ENCODE measurements at regions not wholly inside any gene's neighbourhood (a gene's known extent, or its start where the extent isn't known, plus 50 kb on each side); places are given as distances from the start of the nearest gene placed in this dataset.
A peak's percentile ranks its signal among the peaks of the same experiment; 100 is the strongest.
"Not testable (repeated sequence)": the region's sequence is repeated elsewhere in the genome, so short reads cannot be mapped to it uniquely, and the experiment has no call there.

GRCh38 chr6:14499841-14500240, 382.3 kb downstream of the CD83 start:
- DNase-seq: no peak

DNA sequence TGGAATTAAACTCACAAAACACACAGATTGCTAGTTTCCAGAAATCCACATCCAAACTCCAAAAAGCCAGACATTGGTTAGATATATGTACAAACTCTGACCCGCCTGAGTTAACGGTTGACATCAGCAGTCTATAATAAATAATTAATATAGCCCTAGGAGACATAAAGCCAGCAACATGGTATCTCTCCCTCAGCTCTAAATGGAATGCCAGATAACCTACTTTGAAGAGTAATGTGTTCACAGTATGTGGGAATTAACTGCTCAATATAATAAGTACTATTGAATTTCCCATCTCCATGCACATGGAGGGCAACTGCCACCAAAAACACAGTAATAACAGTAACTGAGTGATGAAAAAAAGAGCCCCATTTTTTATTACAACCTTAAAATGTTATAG, 383.2 kb downstream of the CD83 start:
- DNase-seq: no peak

DNA sequence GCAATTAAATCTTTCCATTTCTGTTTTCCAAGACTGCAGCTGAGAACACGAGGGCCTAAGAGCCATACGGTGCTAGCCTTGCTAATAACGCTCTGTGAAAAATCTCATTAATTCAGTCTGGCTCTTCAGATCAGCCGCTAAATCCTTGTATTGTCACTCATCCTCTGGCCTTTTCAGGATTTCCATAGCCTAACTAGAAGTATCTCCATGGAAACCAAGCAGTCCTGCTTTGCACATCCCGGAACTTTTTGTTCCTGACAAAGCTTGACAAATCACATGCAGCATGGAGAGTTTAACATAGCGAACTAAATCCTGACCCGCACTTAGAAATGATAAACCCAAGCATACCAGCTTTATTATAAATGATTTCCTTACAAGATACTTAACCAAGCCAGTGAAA, 383.7 kb downstream of the CD83 start:
- DNase-seq: no peak

DNA sequence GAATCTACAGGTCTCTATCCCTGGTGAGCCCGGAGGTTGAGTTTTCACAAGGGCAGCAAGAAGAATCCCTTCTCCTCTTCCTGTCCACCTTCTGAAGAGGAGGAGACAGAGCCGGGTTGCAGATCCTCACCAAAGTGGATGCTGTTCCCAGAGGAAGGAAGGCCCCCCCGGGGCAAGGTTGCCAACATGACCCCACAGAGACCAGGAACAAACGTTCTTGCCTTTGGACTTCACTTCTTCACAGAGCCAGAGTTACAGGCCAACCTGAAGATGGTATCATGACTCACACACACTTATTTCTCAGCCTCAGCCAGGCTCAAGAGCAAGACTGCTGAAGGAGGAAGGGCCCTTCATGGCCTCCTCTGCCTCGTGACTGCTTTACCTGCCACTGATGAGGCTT, 384.3 kb downstream of the CD83 start:
- no peak for DNase-seq

DNA sequence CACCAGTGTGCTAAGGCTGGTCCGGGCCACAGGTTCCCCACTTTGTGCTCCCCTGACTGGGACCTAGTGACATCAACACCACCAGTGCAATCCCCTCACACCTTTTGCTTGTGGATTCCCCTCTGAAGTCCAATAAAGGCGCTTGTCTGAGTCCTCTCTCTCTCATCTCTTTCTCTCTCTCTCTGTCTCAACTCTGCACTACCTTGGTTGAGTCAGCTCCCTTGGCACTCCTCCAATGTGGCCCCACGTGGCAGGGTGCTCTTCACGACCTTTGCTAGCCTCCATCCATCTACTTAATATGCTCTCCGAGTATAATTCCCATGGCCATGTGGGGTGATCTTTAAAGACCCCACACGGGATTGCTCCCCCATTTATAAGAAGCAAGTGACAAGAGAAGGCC, 385.0 kb downstream of the CD83 start:
- no peak for DNase-seq

DNA sequence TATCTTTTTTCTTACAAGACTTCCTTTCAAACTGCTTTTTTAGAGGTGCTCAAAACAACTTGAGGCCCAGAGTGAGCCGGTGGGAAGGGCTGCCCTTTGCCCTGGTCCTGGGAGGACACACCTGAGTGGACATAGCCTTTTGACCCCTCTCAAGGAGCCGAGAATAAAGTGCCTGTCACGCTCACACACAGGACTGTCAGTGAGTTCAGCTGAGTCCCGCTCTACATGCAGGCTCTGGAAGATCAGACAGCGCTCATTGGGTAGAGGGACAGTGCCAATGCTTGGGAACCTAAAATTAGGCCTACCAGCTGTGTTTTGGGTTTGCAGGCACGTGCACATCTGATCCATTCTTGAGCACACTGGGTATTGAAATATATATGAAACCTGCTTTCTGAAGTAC, 387.8 kb downstream of the CD83 start:
- no peak for DNase-seq

DNA sequence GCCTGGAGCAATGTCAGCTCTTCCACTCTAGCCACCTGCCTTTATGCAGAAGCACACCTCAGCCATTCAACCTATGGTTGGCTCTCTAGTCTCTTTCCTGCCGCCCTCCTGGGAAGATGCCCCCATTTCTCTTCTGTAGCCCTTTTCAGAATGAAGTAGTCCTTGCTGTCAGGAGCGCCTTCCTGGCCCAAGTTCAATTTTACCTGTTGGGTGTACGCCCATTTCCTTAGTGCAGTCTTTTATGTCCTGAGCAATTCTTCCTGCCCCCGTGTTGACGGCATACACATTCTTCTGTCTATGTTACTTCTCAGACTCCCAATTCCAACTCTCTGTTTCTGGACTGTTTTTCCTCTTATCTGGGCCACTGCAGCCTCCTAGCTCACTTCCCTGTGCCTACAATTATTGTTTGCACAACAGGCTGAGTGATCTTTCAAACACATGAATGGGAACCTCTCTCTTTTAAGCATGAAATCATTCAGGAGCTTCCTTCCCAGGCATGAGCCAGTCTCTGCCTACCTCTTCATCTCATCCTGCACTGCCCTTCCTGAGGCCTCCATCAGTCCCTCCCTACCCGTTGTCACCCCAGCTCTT, 389.2 kb downstream of the CD83 start:
- DNase-seq: peak; percentile 7 to 61 (median 46)

DNA sequence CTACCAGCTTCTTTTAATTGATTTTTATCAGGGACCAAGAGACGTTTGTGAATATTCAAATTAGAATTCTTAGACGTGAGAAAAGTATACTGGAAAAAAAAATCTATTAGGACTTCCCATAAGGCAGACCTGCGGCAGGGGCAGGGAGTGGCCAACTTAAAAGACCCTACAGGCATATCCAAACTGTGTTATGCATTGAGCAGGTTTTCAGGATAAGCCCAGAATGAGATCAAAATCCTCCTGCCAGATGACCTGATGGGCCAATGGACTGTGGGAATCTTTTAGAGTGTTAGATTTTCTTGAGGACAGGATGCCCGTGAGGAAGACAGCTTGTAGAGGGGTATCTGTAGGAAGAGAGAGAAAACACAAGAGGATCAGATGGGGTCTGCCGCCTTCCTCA, 391.5 kb downstream of the CD83 start:
- DNase-seq: no peak

DNA sequence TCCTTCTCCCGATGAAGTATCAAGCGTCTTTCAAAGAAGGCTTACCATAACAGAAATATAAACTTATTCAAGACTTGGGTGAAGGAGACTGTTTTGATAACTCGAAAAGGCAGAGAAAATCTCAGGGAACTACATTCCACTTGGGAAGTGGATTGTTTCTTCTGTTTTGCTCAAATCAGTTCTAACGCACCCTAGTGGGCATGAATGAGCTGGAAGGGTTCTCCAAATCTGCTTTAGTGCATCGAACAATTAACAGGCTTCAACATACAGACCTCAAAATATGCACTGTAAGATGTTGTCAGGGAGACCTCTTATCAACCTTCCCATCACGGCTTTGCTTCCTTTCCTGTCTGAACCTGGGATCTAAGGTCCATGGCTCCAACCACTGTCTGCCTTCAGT, 392.5 kb downstream of the CD83 start:
- DNase-seq: no peak

- DNase-seq: no peak
Measured at GRCh38 chr6:14511061-14511586, 393.6 kb downstream of the CD83 start.

- DNase-seq: no peak
Measured at GRCh38 chr6:14512246-14512645, 394.7 kb downstream of the CD83 start.

DNA sequence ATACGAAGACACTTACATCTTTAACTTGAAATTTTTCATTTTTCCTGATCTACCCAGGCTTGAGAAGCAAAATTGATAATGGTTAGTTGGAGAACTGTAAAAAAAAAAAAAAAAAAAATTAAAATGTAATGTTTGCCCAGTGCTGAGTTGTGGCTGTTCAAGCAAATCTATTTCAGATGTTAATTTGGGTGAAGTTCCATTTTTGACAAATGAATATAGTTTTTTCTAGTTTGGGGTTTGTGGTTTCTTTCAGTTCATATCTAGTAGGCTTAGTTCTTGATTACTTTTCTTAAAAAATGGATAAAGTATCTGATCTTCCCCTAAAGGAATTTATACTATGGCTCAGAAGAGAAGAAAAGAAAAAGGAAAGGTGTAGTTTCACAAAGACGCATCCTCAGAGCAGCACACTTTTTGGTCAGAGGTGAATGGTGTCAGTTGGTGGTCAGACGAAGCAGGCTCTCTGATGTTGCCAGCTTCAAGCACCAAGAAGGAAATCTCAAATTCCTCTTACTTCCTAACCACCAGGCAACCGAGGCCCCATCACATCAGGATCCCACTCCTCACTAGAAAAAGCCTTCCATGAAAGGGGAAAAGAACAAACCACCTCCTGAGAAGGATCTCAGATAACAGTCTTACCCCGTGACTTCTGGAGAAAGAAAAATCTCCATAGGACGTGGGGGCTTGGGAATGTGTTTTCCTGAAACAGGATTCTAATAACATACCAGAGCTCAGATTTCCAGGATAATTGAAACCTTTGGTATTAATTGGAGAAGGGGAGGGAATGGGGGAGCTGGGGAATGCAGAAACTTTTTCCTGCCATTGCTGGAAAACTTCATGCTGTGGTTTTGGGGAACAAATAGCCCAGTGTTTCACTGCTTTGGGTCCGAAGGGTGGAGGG, 396.2 kb downstream of the CD83 start:
- no peak for DNase-seq

DNA sequence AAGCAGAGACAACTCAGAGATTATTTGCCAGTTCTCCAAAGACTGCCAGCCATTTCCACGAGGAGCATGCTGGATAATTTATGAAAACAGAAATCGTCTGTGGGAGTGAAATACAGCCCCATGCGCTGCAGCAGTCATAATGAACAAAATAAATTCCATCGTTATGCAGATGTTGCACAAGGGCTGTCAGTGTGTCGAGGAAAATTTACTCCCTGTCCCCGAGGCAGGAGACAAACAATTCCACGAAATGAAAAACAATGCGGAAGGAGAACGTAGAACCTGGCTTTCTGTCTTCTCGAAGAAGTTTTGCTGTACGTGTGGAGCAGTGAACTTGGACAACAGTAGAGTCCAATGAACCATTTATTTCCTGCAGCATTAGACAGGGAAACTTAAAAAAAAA, 399.4 kb downstream of the CD83 start:
- DNase-seq: no peak

DNA sequence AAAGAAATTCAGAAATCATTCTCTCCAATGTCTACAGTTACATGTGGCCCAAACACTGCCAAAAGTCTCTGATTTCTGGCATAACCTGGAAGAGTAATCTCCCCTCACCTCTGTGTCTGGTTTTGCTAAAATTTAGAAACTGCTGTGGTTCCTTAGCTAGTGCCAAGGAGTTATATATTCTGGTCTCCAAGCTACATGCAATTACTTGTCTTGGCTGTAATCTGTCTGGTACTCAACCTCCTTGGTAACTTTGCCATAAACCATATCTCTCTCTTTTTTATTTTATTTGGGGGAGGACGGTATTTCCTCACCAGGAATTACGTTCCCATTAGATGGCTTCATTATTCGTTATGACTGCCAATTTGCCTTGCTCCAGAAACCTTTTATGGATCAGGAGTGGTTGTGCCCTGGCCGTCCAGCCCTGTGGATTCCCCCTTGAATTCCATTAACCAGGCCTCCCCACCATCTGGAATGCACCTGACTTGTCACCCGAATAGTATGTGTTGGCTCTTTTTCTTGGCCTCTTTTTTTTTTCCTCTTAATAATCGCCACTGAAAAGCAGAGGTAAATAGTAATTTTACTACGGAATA, 400.0 kb downstream of the CD83 start:
- DNase-seq: no peak

GRCh38 chr6:14518515-14519217, 401.1 kb downstream of the CD83 start:
- DNase-seq: no peak

- no peak for DNase-seq
Measured at GRCh38 chr6:14520029-14520428, 402.5 kb downstream of the CD83 start.

- DNase-seq: no peak
Measured at GRCh38 chr6:14520536-14520935, 403.0 kb downstream of the CD83 start.

DNA sequence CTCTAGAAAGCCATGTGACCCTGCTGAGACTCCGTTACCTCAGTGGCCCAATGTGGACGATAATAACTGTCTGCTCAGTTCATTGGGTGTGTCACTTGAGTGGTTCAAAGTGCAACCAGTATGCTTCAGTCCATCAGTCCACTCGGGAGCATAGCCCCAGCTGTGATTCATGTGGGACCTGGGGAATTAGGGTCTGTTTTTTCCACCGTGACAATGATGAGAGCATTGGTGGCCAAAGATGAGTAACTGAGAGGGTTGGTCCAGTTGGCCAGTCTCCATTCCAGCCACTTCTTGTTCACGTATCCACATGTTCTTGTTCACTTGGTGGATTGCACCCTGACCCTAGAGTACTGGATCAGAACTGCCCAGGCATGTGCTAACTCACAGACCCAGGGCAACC, 403.6 kb downstream of the CD83 start:
- DNase-seq: no peak

- not testable (repeated sequence) for DNase-seq
Measured at GRCh38 chr6:14521861-14522260, 404.3 kb downstream of the CD83 start.

GRCh38 chr6:14524319-14524718, 406.7 kb downstream of the CD83 start:
- DNase-seq: peak in 3 of 4 experiments; percentile 7 to 38 (median 26)

- DNase-seq: no peak
Measured at GRCh38 chr6:14530385-14530784, 412.8 kb downstream of the CD83 start.

- DNase-seq: no peak
Measured at GRCh38 chr6:14533446-14533845, 415.9 kb downstream of the CD83 start.

DNA sequence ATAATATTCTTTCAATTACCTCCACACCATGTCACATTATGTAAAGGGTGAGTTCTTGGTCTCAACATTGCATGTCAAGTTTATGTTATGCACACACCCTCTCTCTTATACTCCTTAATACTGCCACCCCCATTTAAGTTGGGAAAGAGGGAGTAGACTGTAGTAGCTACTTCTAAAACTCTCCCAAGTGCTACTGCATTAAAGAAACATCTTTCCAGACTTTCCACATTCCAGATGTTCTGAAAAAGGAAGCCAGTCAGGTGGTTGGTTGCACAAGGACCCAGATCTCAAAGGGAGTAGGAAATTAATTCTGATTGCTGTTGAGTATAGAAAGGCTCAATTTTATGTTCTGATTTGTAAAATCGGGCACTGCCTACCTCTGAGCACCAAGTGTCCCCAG, 419.5 kb downstream of the CD83 start:
- peak in 3 of 4 experiments; percentile 29 to 41 (median 34) for DNase-seq
